GM10266 (cell line): ENCODE measurements at regions not wholly inside any gene's neighbourhood (a gene's known extent, or its start where the extent isn't known, plus 50 kb on each side); places are given as distances from the start of the nearest gene placed in this dataset.
A peak's percentile ranks its signal among the peaks of the same experiment; 100 is the strongest.

Experiments used
- DNase-seq: peaks from one replicate; pipeline ENCODE4 v3.0.0; 2012; ENCODE audit errors: extremely low spot score
- TF ChIP-seq, protein P1 (sequence below): IDR thresholded peaks from 2 replicates; pipeline ENCODE4 v1.5.1; 2012; ENCODE audit warnings: mild to moderate bottlenecking, low read depth; ENCODE audit not compliant: control insufficient read depth, insufficient read depth; ENCODE audit errors: missing control alignments

- TF ChIP-seq, protein P1, sequence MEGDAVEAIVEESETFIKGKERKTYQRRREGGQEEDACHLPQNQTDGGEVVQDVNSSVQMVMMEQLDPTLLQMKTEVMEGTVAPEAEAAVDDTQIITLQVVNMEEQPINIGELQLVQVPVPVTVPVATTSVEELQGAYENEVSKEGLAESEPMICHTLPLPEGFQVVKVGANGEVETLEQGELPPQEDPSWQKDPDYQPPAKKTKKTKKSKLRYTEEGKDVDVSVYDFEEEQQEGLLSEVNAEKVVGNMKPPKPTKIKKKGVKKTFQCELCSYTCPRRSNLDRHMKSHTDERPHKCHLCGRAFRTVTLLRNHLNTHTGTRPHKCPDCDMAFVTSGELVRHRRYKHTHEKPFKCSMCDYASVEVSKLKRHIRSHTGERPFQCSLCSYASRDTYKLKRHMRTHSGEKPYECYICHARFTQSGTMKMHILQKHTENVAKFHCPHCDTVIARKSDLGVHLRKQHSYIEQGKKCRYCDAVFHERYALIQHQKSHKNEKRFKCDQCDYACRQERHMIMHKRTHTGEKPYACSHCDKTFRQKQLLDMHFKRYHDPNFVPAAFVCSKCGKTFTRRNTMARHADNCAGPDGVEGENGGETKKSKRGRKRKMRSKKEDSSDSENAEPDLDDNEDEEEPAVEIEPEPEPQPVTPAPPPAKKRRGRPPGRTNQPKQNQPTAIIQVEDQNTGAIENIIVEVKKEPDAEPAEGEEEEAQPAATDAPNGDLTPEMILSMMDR = no peak
- DNase-seq = no peak
Measured at GRCh38 chr1:117747605-117748004, 141.8 kb downstream of the TENT5C start.

DNA sequence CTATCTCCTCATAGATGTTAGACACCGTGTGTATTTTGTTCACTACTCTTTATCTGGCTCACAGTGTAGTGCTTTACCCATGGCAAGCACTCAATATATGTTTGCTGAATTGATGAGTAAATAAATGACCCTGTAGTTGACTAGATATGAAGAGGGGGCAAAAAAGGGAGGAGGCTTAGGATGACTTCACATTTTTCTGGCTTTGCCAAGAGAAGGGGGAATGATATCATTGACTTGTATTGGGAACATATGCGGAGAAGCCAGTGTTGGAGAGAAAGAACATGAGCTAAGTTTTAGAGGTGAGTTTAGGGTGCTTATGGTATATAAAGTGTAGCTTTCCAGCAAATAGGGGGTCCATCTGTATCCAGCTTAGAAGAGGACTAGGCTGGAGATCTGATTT lies 145.5 kb downstream of the TENT5C start:
- TF ChIP-seq, protein P1 = no peak
- DNase-seq = no peak

- DNase-seq = no peak
- TF ChIP-seq, protein P1 = no peak
Measured at GRCh38 chr1:117752661-117753060, 146.8 kb downstream of the TENT5C start.

DNA sequence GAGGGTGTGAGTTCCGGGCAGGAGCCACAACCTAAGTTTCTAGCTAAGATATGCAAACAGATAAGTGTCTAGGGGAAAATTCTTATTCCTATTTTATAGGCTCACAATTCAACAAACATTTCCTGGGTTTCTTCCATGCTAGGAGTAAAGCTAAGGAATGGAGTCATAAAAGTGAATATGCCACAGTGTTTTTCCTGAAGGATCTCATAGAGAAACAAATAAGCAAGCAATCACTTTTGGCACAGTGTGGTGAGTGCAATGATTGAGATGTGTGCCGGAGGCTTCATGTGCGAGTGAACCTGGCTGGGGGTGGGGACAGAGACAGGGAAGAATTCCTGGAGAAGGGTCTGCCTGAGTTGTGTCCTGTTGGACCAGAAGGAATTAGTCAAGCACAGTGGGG lies 147.4 kb downstream of the TENT5C start:
- TF ChIP-seq, protein P1 = no peak

GRCh38 chr1:117753652-117754051 lies 147.8 kb downstream of the TENT5C start:
- DNase-seq = no peak
- TF ChIP-seq, protein P1 = no peak

More for the DNA sequence above, 147.4 kb downstream of the TENT5C start:
- no peak for DNase-seq

DNA sequence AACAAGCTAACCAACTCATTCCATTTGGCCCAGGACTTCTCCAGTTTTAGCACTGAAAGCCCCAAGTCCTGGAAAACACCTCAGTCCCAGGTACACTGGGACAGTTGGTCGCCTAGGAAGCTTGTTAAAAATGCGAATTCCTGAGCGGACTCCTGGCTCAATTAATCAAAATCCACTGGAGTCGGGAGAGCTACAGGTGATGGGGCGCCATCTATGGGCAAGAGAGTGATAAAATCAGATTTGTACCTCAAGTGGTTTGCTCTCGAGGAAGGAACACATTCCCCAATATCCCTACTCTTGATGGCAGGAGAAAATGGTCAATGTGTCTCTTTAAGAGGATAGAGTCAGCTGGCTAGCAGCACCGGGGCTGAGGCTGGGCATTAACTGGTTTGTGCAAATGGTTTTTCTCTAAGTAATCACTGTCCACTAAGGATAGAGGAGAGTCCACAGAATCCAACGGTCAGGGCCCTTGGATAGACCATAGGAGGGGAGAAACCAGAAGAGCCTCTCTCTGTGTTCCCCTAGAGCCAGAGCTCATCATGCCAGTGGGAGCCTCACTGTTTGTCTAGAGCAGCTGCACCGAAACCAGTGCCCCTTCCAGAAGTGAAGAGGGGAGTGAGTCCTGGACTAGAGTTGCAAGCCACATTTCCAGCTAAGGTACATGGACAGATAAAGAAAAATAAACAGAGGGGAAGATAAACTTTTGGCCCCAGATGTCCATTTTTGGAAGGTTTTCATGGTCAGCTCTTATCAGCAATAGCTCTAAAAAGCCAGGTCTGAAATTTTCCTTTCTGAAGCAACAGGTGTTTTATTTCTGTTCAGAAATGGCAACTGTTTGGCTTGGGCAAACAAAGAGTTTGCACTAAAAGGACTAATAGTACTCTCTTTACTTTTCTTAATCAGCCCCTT lies 148.5 kb downstream of the TENT5C start:
- DNase-seq = peak; percentile 46
- TF ChIP-seq, protein P1 = peak; percentile 73

GRCh38 chr1:117757668-117758067 lies 151.8 kb downstream of the TENT5C start:
- DNase-seq = no peak
- TF ChIP-seq, protein P1 = no peak
